IMR-90 (cell line): ENCODE measurements at regions not wholly inside any gene's neighbourhood (a gene's known extent, or its start where the extent isn't known, plus 50 kb on each side); places are given as distances from the start of the nearest gene placed in this dataset.

Experiments used
- ATAC-seq: fragments of 200-7000 bp; cut with Tn5 transposase; 2 replicates; pipeline ENCODE4 v1.9.1; 2020; ENCODE audit warnings: low read depth, mild to moderate bottlenecking, moderate library complexity
- BruUV-seq: library from RNA; stranded (reverse); fragments of 400-500 nt; replicated peaks from 2 replicates; lab custom pipeline; 2021; lab: Mats Ljungman, UMichigan
- CTCF ChIA-PET: fragments of 300-600 bp; formaldehyde crosslinking; extraction: SDS; loops from one replicate; lab custom pipeline; 2021; ENCODE audit warnings: antibody characterized with exemption; lab: Yijun Ruan, JAX
- POLR2A ChIA-PET: fragments of 300-600 bp; sonication (Branson Sonifier 250); formaldehyde crosslinking; loops from one replicate; lab custom pipeline; 2022; ENCODE audit warnings: antibody characterized with exemption; ENCODE audit not compliant: unreplicated experiment; lab: Charles Lee
- DNase-seq: peaks from one replicate; pipeline ENCODE4 v3.0.0; 2013
- H2AFZ ChIP-seq: replicated peaks from 2 replicates; pipeline ENCODE3; 2013; ENCODE audit warnings: low read length, mild to moderate bottlenecking; ENCODE audit not compliant: poor library complexity
- H2AK5ac ChIP-seq: 2 replicates; pipeline ENCODE4 v1.6.1; 2013; ENCODE audit warnings: low read depth, low read length, inconsistent platforms
- H2AK9ac ChIP-seq: replicated peaks from 2 replicates; pipeline ENCODE3; 2013; ENCODE audit warnings: mild to moderate bottlenecking, low read depth, low read length, moderate library complexity; ENCODE audit not compliant: poor library complexity
- H2BK120ac ChIP-seq: 2 replicates; pipeline ENCODE4 v1.6.1; 2013; ENCODE audit warnings: low read depth, low read length, inconsistent platforms
- H2BK15ac ChIP-seq: 3 replicates; pipeline ENCODE4 v1.6.1; 2013; ENCODE audit warnings: low read depth, low read length, inconsistent platforms
- H2BK20ac ChIP-seq: 2 replicates; pipeline ENCODE4 v1.6.1; 2013; ENCODE audit warnings: low read depth, mild to moderate bottlenecking, inconsistent platforms, low read length, moderate library complexity
- H2BK5ac ChIP-seq: 2 replicates; pipeline ENCODE4 v1.6.1; 2013; ENCODE audit warnings: mild to moderate bottlenecking, low read depth, low read length, inconsistent platforms; ENCODE audit not compliant: poor library complexity, severe bottlenecking
- H3K14ac ChIP-seq: replicated peaks from 2 replicates; pipeline ENCODE4 v1.6.1; 2013; ENCODE audit warnings: low read depth, low read length, inconsistent platforms
- H3K18ac ChIP-seq: 2 replicates; pipeline ENCODE4 v1.6.1; 2013; ENCODE audit warnings: low read depth, low read length, control low read depth
- H3K23ac ChIP-seq: 2 replicates; pipeline ENCODE4 v1.6.1; 2013; ENCODE audit warnings: low read depth, low read length, inconsistent platforms
- H3K27ac ChIP-seq: 2 replicates; pipeline ENCODE4 v1.5.1; 2013; ENCODE audit warnings: mild to moderate bottlenecking, control low read depth, low read length; ENCODE audit not compliant: insufficient read depth
- H3K27me3 ChIP-seq: 2 replicates; pipeline ENCODE4 v1.6.1; 2013; ENCODE audit warnings: low read length; ENCODE audit not compliant: control insufficient read depth, insufficient read depth
- H3K36me3 ChIP-seq: 2 replicates; pipeline ENCODE4 v1.6.1; 2013; ENCODE audit warnings: low read length, mixed read lengths; ENCODE audit not compliant: control insufficient read depth, insufficient read depth
- H3K4ac ChIP-seq: 2 replicates; pipeline ENCODE4 v1.6.1; 2013; ENCODE audit warnings: low read depth, low read length, inconsistent platforms
- H3K4me1 ChIP-seq: 2 replicates; pipeline ENCODE4 v1.6.1; 2013; ENCODE audit warnings: low read length, mixed read lengths; ENCODE audit not compliant: control insufficient read depth, insufficient read depth
- H3K4me2 ChIP-seq: 2 replicates; pipeline ENCODE4 v1.6.1; 2013; ENCODE audit warnings: low read depth, mild to moderate bottlenecking, control low read depth, low read length, moderate library complexity
- H3K4me3 ChIP-seq: 2 replicates; pipeline ENCODE4 v1.5.1; 2013; ENCODE audit warnings: low read depth, mild to moderate bottlenecking, control low read depth, low read length, moderate library complexity; ENCODE audit not compliant: insufficient read depth
- H3K56ac ChIP-seq: 2 replicates; pipeline ENCODE4 v1.6.1; 2013; ENCODE audit warnings: low read length, inconsistent platforms; ENCODE audit not compliant: insufficient read depth; ENCODE audit errors: extremely low read depth
- H3K79me1 ChIP-seq, 2 experiments: 2 replicates each; pipeline ENCODE4 v1.6.1; 2013; ENCODE audit warnings: low read length in 2 of 2, inconsistent platforms in 1 of 2, low read depth in 1 of 2
- H3K9ac ChIP-seq: 2 replicates; pipeline ENCODE4 v1.6.1; 2013; ENCODE audit warnings: low read depth, low read length, control low read depth
- H3K9me1 ChIP-seq: 2 replicates; pipeline ENCODE4 v1.6.1; 2013; ENCODE audit warnings: low read length, inconsistent platforms; ENCODE audit not compliant: insufficient read depth
- H3K9me3 ChIP-seq: 2 replicates; pipeline ENCODE4 v1.6.1; 2013; ENCODE audit warnings: low read length; ENCODE audit not compliant: control insufficient read depth, insufficient read depth
- H4K20me1 ChIP-seq: 2 replicates; pipeline ENCODE4 v1.6.1; 2013; ENCODE audit warnings: low read length, inconsistent platforms; ENCODE audit not compliant: insufficient read depth
- H4K5ac ChIP-seq: 2 replicates; pipeline ENCODE4 v1.6.1; 2013; ENCODE audit warnings: mild to moderate bottlenecking, low read depth, low read length, control low read depth
- H4K8ac ChIP-seq, 2 experiments: 2 replicates each; pipeline ENCODE4 v1.6.1; 2013; ENCODE audit warnings: low read depth in 2 of 2, low read length in 2 of 2, control low read depth in 1 of 2, inconsistent platforms in 1 of 2
- H4K91ac ChIP-seq: 2 replicates; pipeline ENCODE4 v1.6.1; 2013; ENCODE audit warnings: low read depth, low read length, inconsistent platforms; ENCODE audit not compliant: insufficient read depth
- BHLHE40 ChIP-seq: fragments of 150-350 bp; IDR thresholded peaks from 2 replicates; pipeline ENCODE4 v1.6.1; 2016; ENCODE audit warnings: mild to moderate bottlenecking, low read depth, low read length
- CEBPB ChIP-seq: IDR thresholded peaks from 2 replicates; pipeline ENCODE4 v1.6.1; 2012; ENCODE audit warnings: low read depth, low read length, improper control_type of control experiment
- CHD1 ChIP-seq: IDR thresholded peaks from 2 replicates; pipeline ENCODE4 v1.6.1; 2012; ENCODE audit warnings: low read depth, low read length, improper control_type of control experiment
- CTCF ChIP-seq: conservative IDR thresholded peaks from 2 replicates; pipeline ENCODE4 v1.5.1; 2012; ENCODE audit warnings: mild to moderate bottlenecking, low read depth, low read length, improper control_type of control experiment
- ELK1 ChIP-seq: fragments of 150-350 bp; IDR thresholded peaks from 2 replicates; pipeline ENCODE4 v1.6.1; 2016; ENCODE audit warnings: low read depth, mild to moderate bottlenecking, low read length, moderate library complexity, borderline replicate concordance
- FOS ChIP-seq: fragments of 150-350 bp; IDR thresholded peaks from 2 replicates; pipeline ENCODE4 v1.6.1; 2016; ENCODE audit warnings: low read depth, low read length
- MAFK ChIP-seq: IDR thresholded peaks from 2 replicates; pipeline ENCODE4 v1.6.1; 2012; ENCODE audit warnings: low read depth, low read length, improper control_type of control experiment
- MAZ ChIP-seq: IDR thresholded peaks from 2 replicates; pipeline ENCODE4 v1.6.1; 2012; ENCODE audit warnings: low read depth, mild to moderate bottlenecking, low read length, improper control_type of control experiment, moderate library complexity, borderline replicate concordance
- MXI1 ChIP-seq: IDR thresholded peaks from 2 replicates; pipeline ENCODE4 v1.6.1; 2012; ENCODE audit warnings: low read depth, mild to moderate bottlenecking, low read length, moderate library complexity, borderline replicate concordance
- NFE2L2 ChIP-seq: fragments of 150-350 bp; IDR thresholded peaks from 2 replicates; pipeline ENCODE4 v1.6.1; 2016; ENCODE audit warnings: low read depth, mild to moderate bottlenecking, low read length
- POLR2A ChIP-seq: IDR thresholded peaks from 2 replicates; pipeline ENCODE4 v1.6.1; 2012; ENCODE audit warnings: mild to moderate bottlenecking, low read depth, low read length
- RAD21 ChIP-seq: IDR thresholded peaks from 2 replicates; pipeline ENCODE4 v1.6.1; 2012; ENCODE audit warnings: low read length, improper control_type of control experiment
- RCOR1 ChIP-seq: IDR thresholded peaks from 2 replicates; pipeline ENCODE4 v1.6.1; 2012; ENCODE audit warnings: mild to moderate bottlenecking, low read length, improper control_type of control experiment; ENCODE audit not compliant: insufficient replicate concordance
- RFX5 ChIP-seq: IDR thresholded peaks from 2 replicates; pipeline ENCODE4 v1.8.0; 2012; ENCODE audit warnings: low read depth, mild to moderate bottlenecking, low read length, moderate library complexity
- SMC3 ChIP-seq: fragments of 150-350 bp; IDR thresholded peaks from 2 replicates; pipeline ENCODE4 v1.6.1; 2016; ENCODE audit warnings: low read depth, mild to moderate bottlenecking, antibody characterized with exemption, low read length, moderate library complexity
- USF2 ChIP-seq: fragments of 150-350 bp; IDR thresholded peaks from 2 replicates; pipeline ENCODE4 v1.6.1; 2017; ENCODE audit warnings: mild to moderate bottlenecking, antibody characterized with exemption, low read length, low read depth
- WGBS, 2 experiments: methylation state at CpG; one replicate each; pipeline versions ENCODE4 v1.1.5 to v1.1.7; 2013; ENCODE audit warnings: missing lambda C conversion rate in 2 of 2; ENCODE audit not compliant: insufficient read length in 1 of 2; ENCODE audit errors: extremely low coverage in 2 of 2; 5-methylcytosine and 5-hydroxymethylcytosine counted together
- dilution Hi-C: fragments of 300-500 bp; cut with HindIII; formaldehyde crosslinking; loops from one replicate; pipeline ENCODE4 v1.14.3; 2018; ENCODE audit warnings: low sequenced_read_pairs; ENCODE audit not compliant: unreplicated experiment
- in situ Hi-C: fragments of 300-500 bp; cut with MboI; formaldehyde crosslinking; loops from 3 replicates; pipeline ENCODE4 v1.14.3; 2019; ENCODE audit warnings: low sequenced_read_pairs, inconsistent platforms, mixed read lengths
- intact Hi-C: fragments of 100-400 bp; cut with micrococcal nuclease; formaldehyde crosslinking; loops from 2 replicates; pipeline ENCODE4 v1.10.0; 2022

GRCh38 chr20:20765696-20766365 is 53.4 kb upstream of the RALGAPA2 start:
- no peaks in the 10 kb centered on the region for H3K36me3 ChIP-seq
- no peak overlapping the region for H3K4me3 ChIP-seq
- H3K79me1 ChIP-seq: no peaks in the 10 kb centered on the region
- H3K4me2 ChIP-seq: no peak overlapping the region
- H3K56ac ChIP-seq: no peak overlapping the region
- H3K4me1 ChIP-seq: no peaks in the 10 kb centered on the region
- dilution Hi-C loops (no loop called here), intact Hi-C loops (no loop called here), in situ Hi-C loops (no loop called here)
- no peak overlapping the region for H3K4ac ChIP-seq
- H4K20me1 ChIP-seq: no peaks in the 10 kb centered on the region
- H2AK5ac ChIP-seq: no peak overlapping the region
- H3K18ac ChIP-seq: no peak overlapping the region
- 20% methylated on average over 2 of the region's 4 CpGs; no CpG with 5 or more reads in 1 of the 2 experiments for WGBS, 2 experiments
- no peak overlapping the region for H4K5ac ChIP-seq
- no peak overlapping the region for H3K27ac ChIP-seq
- ATAC-seq: no peak
- H2BK5ac ChIP-seq: no peak overlapping the region
- H2BK15ac ChIP-seq: no peak overlapping the region
- POLR2A ChIA-PET: no interaction called here
- BruUV-seq: no TSS peak
- H2AK9ac ChIP-seq: no peak overlapping the region
- H3K23ac ChIP-seq: no peak overlapping the region
- H4K8ac ChIP-seq: no peak overlapping the region
- H2BK120ac ChIP-seq: no peak overlapping the region
- no peak for TF ChIP-seq RCOR1
- no peak for TF ChIP-seq MAFK
- no peak for TF ChIP-seq POLR2A
- TF ChIP-seq BHLHE40: no peak
- TF ChIP-seq RFX5: no peak
- no peak for TF ChIP-seq USF2
- no peak for TF ChIP-seq ELK1
- TF ChIP-seq RAD21: no peak
- TF ChIP-seq FOS: no peak
- TF ChIP-seq CTCF: no peak
- no peak for TF ChIP-seq CHD1
- TF ChIP-seq CEBPB: no peak
- TF ChIP-seq MXI1: no peak
- TF ChIP-seq NFE2L2: no peak
- TF ChIP-seq SMC3: no peak
- no peak for TF ChIP-seq MAZ
- H2BK20ac ChIP-seq: no peak overlapping the region
- no peak overlapping the region for H3K9ac ChIP-seq
- no peaks in the 10 kb centered on the region for H3K9me1 ChIP-seq
- no peaks in the 10 kb centered on the region for H3K9me3 ChIP-seq
- CTCF ChIA-PET: no interaction called here
- H4K91ac ChIP-seq: no peak overlapping the region
- no peaks in the 10 kb centered on the region for H3K27me3 ChIP-seq
- no peak overlapping the region for H2AFZ ChIP-seq
- DNase-seq: no peak
- H3K14ac ChIP-seq: no peak overlapping the region
